Transverse colon (tissue), 4 donors: ENCODE measurements at regions not wholly inside any gene's neighbourhood (a gene's known extent, or its start where the extent isn't known, plus 50 kb on each side); places are given as distances from the start of the nearest gene placed in this dataset.

ENCODE experiments used
- POLR2AphosphoS5 ChIP-seq, 3 donors: sonication (generic); formaldehyde crosslinking; IDR thresholded peaks; one replicate each; pipeline ENCODE4 v1.6.1; 2016; ENCODE audit warnings: antibody characterized with exemption in 3 of 3
- TF ChIP-seq, protein P1 (sequence below), 5 experiments: fragments of 200-600 bp in 3 of 5; fragments of 450-650 bp in 2 of 5; sonication (generic) in 3 of 5; IDR thresholded peaks; 1 replicate in 2 of 5; 2 replicates in 3 of 5; pipeline ENCODE4 v1.5.1; 2016 to 2017; ENCODE audit warnings: antibody characterized with exemption in 5 of 5, inconsistent platforms in 3 of 5, mild to moderate bottlenecking in 2 of 5, moderate library complexity in 1 of 5

DNA sequence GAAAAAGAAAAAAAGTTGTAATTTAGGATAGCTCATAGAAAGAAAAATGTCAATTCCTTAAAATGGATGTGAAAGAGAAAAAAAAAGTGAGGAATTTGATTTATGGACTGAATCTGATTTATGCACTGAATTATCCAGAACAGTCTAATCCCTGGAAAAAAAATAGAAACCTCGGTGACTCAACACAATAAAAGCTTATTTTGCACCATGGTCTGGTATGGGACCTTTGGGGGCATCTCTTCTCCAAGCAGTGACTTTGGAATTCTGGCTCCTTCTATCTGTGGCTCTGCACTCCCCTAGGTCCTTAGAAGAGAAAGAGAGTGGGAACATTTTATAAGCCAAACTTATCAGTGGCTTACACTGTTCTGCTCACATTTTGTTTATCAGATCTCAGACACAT, 471.7 kb upstream of the B3GALT2 start:
- TF ChIP-seq, protein P1, sequence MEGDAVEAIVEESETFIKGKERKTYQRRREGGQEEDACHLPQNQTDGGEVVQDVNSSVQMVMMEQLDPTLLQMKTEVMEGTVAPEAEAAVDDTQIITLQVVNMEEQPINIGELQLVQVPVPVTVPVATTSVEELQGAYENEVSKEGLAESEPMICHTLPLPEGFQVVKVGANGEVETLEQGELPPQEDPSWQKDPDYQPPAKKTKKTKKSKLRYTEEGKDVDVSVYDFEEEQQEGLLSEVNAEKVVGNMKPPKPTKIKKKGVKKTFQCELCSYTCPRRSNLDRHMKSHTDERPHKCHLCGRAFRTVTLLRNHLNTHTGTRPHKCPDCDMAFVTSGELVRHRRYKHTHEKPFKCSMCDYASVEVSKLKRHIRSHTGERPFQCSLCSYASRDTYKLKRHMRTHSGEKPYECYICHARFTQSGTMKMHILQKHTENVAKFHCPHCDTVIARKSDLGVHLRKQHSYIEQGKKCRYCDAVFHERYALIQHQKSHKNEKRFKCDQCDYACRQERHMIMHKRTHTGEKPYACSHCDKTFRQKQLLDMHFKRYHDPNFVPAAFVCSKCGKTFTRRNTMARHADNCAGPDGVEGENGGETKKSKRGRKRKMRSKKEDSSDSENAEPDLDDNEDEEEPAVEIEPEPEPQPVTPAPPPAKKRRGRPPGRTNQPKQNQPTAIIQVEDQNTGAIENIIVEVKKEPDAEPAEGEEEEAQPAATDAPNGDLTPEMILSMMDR (IDR thresholded peaks at IDR 0.05) = no peak
- no peak for TF ChIP-seq POLR2AphosphoS5 (IDR thresholded peaks at IDR 0.05)
